GM19043 (cell line): ENCODE measurements at regions not wholly inside any gene's neighbourhood (a gene's known extent, or its start where the extent isn't known, plus 50 kb on each side); places are given as distances from the start of the nearest gene placed in this dataset.

Experiments used
- ATAC-seq: cut with Tn5 transposase; IDR thresholded peaks from one replicate; pipeline ENCODE4 v1.9.1; 2021; ENCODE audit warnings: low read depth; ENCODE audit not compliant: unreplicated experiment

- ATAC-seq, result no peak
Observed at GRCh38 chr4:60223208-60223923, 976.8 kb upstream of the ADGRL3 start.

DNA sequence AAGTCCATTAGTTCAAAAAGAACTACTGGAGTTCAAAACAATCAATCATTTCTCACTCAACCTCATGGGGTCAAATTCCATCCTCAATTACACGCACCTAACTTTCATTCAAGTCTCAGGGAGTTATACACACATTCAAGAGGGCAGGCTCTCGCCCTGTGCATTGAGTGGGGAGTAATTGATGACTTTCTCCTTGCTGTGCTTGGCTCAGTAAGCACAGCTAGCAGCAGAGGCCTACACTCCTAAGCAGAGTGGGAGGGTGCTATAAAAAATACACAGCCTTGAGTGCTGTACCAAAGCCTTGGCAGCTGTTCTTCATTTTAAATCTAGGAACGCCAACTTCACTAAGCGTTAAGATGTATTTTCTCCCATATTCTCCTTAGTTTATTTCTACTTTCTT lies 958.3 kb upstream of the ADGRL3 start:
- ATAC-seq, result no peak

DNA sequence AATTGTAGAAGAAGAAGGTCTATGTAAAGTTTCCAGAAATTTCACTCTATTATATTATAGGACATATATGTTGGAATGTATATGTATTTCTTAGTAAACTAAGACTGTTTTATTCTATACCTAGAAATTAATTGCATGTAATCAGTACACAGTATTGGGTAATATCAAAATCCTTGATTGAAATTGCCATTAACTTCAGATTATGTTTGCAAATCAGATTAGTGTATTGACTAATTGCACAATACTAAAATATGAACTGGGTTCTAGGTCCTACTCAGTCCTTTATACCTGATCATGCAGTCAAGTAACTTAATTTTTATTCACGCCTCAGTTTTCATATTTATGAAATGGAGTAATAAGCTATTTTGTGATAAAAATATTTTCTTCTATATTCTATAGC lies 950.3 kb upstream of the ADGRL3 start:
- ATAC-seq, result no peak

GRCh38 chr4:60250657-60251056 lies 949.5 kb upstream of the ADGRL3 start:
- ATAC-seq, result no peak

GRCh38 chr4:60259781-60260180 lies 940.3 kb upstream of the ADGRL3 start:
- no peak for ATAC-seq

DNA sequence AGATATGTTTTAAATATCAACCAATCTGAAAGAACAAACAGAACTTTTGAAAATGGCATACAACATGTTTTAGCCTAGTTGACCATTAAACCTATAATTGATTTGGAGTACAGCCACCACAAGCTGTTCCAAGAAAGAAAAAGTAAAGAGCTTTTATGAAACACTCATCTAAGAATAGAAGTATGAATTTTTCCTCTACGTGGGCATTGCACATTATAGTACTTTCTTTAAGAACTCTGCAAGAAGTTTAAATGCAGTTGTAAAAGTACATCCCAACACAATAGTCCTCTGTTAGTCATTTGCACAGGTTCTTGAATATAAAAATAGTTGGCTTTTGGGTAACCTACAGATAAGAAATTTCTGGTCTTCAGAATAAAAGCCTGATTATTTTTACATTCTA lies 933.6 kb upstream of the ADGRL3 start:
- no peak for ATAC-seq

GRCh38 chr4:60296386-60296785 lies 903.7 kb upstream of the ADGRL3 start:
- ATAC-seq, result no peak

DNA sequence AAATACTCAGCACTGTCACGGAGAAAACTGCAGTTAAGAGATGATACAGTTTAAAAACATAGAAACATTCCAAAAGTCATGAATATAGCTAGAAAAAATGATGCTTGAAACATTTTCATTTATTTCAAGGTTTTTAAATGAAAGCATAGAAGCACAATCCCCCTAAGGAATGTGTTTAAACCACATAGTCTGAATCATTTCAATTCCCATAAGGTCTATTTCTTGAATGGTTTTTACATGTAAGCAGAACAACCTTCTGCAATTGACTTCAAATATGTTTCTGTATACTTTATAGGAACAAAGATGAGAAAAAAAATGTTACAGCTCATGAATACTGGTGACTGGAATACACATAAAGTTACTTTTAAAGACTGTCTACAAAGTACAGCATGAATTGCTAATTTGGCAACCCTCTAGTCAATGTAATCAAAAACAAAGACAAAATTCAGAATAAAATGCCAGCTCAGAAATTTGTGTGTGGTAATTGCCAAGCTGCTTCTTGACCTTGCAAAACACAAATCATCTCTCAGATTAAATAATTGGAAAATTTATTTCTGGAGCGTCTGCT lies 886.4 kb upstream of the ADGRL3 start:
- ATAC-seq, result no peak

DNA sequence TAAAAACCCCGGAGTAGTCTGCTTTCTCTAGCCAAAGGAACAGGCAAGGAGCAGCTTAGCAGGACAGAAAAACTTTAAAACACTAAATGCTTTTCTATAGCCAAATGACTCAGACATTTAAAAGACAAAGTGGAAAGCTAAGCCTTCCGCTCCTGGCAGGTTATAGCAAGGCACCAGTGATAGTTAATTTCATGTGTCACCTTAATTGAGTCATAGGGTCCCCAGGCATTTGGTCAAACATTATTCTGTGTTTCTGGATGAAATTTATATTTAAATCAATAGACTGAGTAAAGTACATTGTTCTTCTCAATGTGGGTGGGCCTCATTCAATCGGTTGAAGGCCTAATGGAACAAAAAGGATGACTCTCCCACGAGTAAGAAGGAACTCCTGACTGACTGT lies 885.7 kb upstream of the ADGRL3 start:
- ATAC-seq, result no peak

DNA sequence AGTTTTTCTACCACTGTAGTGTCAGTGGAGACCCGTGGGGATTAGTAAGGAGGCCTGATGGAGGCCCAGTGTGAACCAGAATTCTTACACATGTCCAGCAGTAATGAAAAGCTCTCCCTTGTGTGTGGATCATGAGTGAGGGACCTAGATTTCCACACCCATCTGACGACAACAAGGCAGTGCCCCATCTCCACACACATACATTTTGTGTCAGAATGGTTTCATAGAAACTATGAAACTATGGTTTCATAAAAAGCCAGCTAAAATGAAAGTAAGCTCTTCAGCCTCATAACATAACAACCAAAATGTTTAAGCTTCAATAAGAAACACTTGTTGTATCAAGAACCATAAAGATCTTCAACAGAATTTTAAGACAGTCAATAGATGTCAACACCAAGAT lies 884.5 kb upstream of the ADGRL3 start:
- no peak for ATAC-seq

DNA sequence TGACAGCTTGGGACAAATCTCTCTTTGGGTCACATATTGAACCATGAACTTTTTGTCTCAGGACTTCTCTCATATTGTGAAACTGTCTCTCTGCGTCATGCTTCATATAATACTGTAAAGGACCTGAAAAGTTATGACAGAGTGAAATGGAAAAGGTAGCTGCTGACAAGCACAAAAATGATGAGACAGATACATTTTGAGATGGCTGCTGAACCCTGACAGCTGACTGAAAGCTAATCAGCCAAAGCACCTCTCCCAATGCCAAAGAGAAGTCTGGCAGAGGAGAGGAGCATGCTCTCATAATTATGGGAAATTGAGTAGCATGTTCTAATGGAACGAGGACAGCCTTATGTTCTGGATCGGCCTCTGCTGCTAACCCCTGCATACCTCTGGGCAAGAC lies 873.4 kb upstream of the ADGRL3 start:
- ATAC-seq, result no peak

- no peak for ATAC-seq
Observed at GRCh38 chr4:60327651-60328050, 872.5 kb upstream of the ADGRL3 start.

DNA sequence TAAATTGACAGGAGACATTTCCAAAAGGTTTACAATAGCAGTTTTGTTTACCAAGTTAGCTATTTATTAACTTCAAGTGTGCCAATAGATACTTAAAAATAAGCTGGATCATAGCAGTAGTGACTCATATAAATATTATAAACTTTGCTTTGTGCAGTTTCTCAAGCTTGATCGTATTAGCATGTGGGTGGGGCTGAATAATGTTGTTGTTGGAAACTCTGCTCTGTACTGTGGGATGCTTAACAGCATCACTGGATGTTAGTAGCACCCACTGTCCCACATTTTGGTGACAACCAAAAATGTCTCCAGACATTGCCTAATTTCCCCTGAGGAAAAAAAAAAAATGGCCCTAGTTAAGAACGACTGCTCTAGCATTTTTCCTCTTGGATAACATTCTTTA lies 855.2 kb upstream of the ADGRL3 start:
- ATAC-seq, result no peak

DNA sequence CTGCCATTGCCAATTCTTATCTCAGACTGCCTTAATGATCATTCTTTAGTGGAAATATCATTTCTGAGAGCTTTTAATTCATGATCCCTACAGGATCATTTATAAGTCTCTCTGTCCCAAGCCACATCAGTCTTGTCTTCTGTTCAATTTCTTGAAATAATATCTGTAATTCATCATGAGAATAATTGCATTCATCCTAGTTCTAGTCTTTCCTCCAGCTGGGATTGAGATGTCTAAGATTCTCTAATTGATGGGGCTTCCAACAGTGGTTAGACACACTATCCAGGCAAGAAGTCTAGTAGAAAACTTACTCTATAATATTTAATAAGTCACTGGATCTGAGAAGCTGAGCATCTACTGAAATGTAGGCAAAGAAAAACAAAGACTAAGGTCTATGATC lies 854.7 kb upstream of the ADGRL3 start:
- no peak for ATAC-seq

- no peak for ATAC-seq
Observed at GRCh38 chr4:60359746-60360367, 840.3 kb upstream of the ADGRL3 start.

DNA sequence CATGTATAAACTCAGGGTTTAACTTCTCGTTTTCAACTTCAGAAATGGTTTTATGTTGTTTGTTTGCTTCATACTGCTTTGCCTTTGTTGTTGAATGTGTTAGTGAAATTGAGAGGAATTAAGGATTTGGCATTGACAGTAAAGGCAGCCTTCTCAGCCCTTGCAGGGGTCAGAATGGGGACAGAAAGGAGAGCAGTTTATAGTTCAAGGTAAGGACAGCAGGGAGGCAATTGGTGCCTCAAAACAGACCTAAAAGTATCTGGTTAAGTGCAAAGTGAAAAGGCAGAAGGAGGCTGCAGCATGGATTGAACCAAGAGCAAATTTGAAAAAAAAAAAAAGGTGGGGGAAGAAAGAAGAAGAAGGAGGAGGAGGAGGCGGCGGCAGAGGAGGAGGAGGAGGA lies 835.0 kb upstream of the ADGRL3 start:
- ATAC-seq, result no peak

GRCh38 chr4:60366661-60367060 lies 833.5 kb upstream of the ADGRL3 start:
- no peak for ATAC-seq

DNA sequence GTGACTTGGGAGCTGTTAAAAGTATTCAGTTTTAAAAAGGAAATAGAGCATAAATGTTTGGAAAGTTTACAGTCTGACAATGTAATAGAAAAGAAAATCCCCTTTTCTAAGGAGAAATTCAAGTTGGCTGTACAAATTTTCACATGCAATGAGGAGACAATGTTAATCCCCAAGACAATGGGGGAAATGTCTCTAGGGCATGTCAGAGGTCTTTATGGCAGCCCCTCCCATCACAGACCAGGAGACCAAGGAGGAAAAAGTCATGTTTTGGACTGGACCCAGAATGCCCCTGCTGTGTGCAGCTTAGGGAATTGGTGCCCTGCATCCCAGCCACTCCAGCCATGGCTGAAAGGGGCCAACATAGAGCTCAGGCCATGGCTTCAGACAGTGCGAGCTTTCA lies 831.1 kb upstream of the ADGRL3 start:
- no peak for ATAC-seq

- no peak for ATAC-seq
Observed at GRCh38 chr4:60378010-60378409, 822.1 kb upstream of the ADGRL3 start.

DNA sequence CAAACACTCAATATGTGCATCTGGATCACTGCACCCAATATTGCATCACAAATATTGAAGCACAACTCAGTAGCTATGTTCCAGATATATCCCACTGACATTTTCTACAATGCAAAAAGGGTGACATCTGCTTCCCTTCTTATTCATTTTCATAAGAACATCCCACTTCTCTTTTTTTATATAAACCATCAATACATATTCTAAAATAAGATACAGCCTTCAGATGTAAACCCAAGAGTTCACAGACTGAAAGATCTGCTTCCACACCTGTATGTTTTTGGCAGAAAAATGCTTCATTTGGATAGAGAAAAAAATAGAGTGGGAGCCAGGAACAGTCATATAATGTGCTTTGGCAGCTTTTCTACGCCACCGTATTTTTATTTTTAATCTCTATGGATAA lies 815.6 kb upstream of the ADGRL3 start:
- ATAC-seq, result no peak

GRCh38 chr4:60389633-60390032 lies 810.5 kb upstream of the ADGRL3 start:
- ATAC-seq, result no peak

GRCh38 chr4:60396341-60397049 lies 803.6 kb upstream of the ADGRL3 start:
- no peak for ATAC-seq
